Esophagus muscularis mucosa (tissue), 4 donors: ENCODE measurements at regions not wholly inside any gene's neighbourhood (a gene's known extent, or its start where the extent isn't known, plus 50 kb on each side); places are given as distances from the start of the nearest gene placed in this dataset.

ENCODE experiments used
- DNase-seq: peaks from one replicate; pipeline ENCODE4 v3.0.0-alpha.2; 2017; ENCODE audit errors: extremely low spot score
- H3K27ac ChIP-seq, 4 donors: fragments of 200-600 bp; sonication (generic); replicated peaks in 1 of 4; 1 replicate in 3 of 4; 2 replicates in 1 of 4; pipeline ENCODE4 v1.5.1; 2016 to 2019; ENCODE audit warnings: mild to moderate bottlenecking in 1 of 4
- H3K27me3 ChIP-seq, 4 donors: fragments of 200-600 bp; sonication (generic); one replicate each; pipeline versions ENCODE4 v1.5.1 to v1.6.0; 2016 to 2019
- H3K36me3 ChIP-seq, 4 donors: fragments of 200-600 bp; sonication (generic); one replicate each; pipeline ENCODE4 v1.5.1; 2016 to 2019
- H3K4me1 ChIP-seq, 4 donors: fragments of 200-600 bp; sonication (generic); one replicate each; pipeline ENCODE4 v1.5.1; 2016 to 2019
- H3K4me3 ChIP-seq, 4 donors: fragments of 200-600 bp; sonication (generic); 1 replicate in 2 of 4; 2 replicates in 2 of 4; pipeline ENCODE4 v1.5.1; 2016 to 2019; ENCODE audit warnings: mild to moderate bottlenecking in 4 of 4, moderate library complexity in 1 of 4
- H3K9me3 ChIP-seq, 4 donors: fragments of 200-600 bp; sonication (generic); 1 replicate in 3 of 4; 2 replicates in 1 of 4; pipeline ENCODE4 v1.5.1; 2016 to 2019
- EP300 ChIP-seq: sonication (generic); formaldehyde crosslinking; IDR thresholded peaks from one replicate; pipeline ENCODE4 v1.6.1; 2017; ENCODE audit warnings: antibody characterized with exemption
- POLR2A ChIP-seq: fragments of 450-650 bp; IDR thresholded peaks from one replicate; pipeline ENCODE4 v1.6.1; 2017; ENCODE audit warnings: antibody characterized with exemption, moderate library complexity, mild to moderate bottlenecking, low read depth
- POLR2AphosphoS5 ChIP-seq, 2 donors: sonication (generic); formaldehyde crosslinking; IDR thresholded peaks; one replicate each; pipeline ENCODE4 v1.6.1; 2017; ENCODE audit warnings: antibody characterized with exemption in 2 of 2
- WGBS: methylation state at CpG from one replicate; pipeline ENCODE4 v1.1.5; 2018; 5-methylcytosine and 5-hydroxymethylcytosine counted together
- intact Hi-C: fragments of 100-400 bp; cut with DNase I; formaldehyde crosslinking; loops from one replicate; pipeline ENCODE4 v1.15.1; 2023
- TF ChIP-seq, protein P1 (sequence below), 3 experiments: fragments of 200-600 bp in 2 of 3; fragments of 450-650 bp in 1 of 3; sonication (generic) in 2 of 3; IDR thresholded peaks; one replicate each; pipeline ENCODE4 v1.5.1; 2017 to 2019; ENCODE audit warnings: antibody characterized with exemption in 3 of 3, mild to moderate bottlenecking in 2 of 3, moderate library complexity in 1 of 3

GRCh38 chr9:91043056-91043810 is 241.6 kb downstream of the SYK start:
- Histone ChIP-seq H3K36me3 (no peaks in the 10 kb centered on the region), H3K27ac (no peak overlapping the region), H3K9me3 (no peaks in the 10 kb centered on the region), H3K4me3 (no peak overlapping the region), H3K4me1 (peaks cover 3 to 9% (median 8%) of the 10 kb centered on the region in 4 donors), H3K27me3 (peaks cover 0 to 13% (median 0%) of the 10 kb centered on the region in 4 donors)
- DNase-seq = peak; percentile 72
- 93% methylated on average over 18 of the region's 18 CpGs for WGBS
- intact Hi-C loops = no loop called here
- no peak for TF ChIP-seq EP300
- TF ChIP-seq POLR2A = no peak
- TF ChIP-seq, protein P1, sequence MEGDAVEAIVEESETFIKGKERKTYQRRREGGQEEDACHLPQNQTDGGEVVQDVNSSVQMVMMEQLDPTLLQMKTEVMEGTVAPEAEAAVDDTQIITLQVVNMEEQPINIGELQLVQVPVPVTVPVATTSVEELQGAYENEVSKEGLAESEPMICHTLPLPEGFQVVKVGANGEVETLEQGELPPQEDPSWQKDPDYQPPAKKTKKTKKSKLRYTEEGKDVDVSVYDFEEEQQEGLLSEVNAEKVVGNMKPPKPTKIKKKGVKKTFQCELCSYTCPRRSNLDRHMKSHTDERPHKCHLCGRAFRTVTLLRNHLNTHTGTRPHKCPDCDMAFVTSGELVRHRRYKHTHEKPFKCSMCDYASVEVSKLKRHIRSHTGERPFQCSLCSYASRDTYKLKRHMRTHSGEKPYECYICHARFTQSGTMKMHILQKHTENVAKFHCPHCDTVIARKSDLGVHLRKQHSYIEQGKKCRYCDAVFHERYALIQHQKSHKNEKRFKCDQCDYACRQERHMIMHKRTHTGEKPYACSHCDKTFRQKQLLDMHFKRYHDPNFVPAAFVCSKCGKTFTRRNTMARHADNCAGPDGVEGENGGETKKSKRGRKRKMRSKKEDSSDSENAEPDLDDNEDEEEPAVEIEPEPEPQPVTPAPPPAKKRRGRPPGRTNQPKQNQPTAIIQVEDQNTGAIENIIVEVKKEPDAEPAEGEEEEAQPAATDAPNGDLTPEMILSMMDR (IDR thresholded peaks at IDR 0.05) = no peak
- TF ChIP-seq POLR2AphosphoS5 (IDR thresholded peaks at IDR 0.05) = no peak

- no peak overlapping the region for H3K27ac ChIP-seq
- 98% methylated on average over 5 of the region's 5 CpGs for WGBS
- intact Hi-C loops = no loop called here
Measured at GRCh38 chr9:91043811-91044175, 242.2 kb downstream of the SYK start.

DNA sequence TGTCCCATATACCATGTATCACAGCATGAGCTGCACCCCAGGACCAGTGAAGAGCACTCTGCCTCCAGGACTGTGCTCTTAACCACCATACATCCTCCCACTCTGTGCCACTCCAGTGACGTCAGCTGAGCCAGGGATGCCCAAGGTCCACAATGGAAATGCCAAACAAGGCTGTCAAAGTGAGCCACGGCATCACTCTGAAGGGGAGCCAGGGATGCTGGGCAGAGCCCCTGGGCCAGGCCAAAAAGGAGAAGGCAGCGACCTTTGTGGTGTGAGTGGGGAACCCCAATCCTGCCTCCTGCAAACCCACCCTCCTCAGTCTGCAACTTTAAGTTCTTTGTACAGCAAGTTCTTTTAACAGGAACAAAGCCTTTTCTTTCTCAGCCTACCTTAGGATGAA is 242.7 kb downstream of the SYK start:
- intact Hi-C loops = no loop called here
- 82% methylated on average over 3 of the region's 3 CpGs for WGBS

More at GRCh38 chr9:91043811-91044175, 242.2 kb downstream of the SYK start:
- no peaks in the 10 kb centered on the region for H3K9me3 ChIP-seq
- DNase-seq = no peak
- H3K36me3 ChIP-seq = no peaks in the 10 kb centered on the region
- H3K27me3 ChIP-seq = peaks cover 0 to 13% (median 0%) of the 10 kb centered on the region in 4 donors
- TF ChIP-seq POLR2AphosphoS5 (IDR thresholded peaks at IDR 0.05) (no peak), EP300 (no peak), POLR2A (no peak)
- TF ChIP-seq, protein P1 (IDR thresholded peaks at IDR 0.05) = no peak
- H3K4me3 ChIP-seq = no peak overlapping the region
- peaks cover 0 to 3% (median 2%) of the 10 kb centered on the region in 4 donors for H3K4me1 ChIP-seq

DNA sequence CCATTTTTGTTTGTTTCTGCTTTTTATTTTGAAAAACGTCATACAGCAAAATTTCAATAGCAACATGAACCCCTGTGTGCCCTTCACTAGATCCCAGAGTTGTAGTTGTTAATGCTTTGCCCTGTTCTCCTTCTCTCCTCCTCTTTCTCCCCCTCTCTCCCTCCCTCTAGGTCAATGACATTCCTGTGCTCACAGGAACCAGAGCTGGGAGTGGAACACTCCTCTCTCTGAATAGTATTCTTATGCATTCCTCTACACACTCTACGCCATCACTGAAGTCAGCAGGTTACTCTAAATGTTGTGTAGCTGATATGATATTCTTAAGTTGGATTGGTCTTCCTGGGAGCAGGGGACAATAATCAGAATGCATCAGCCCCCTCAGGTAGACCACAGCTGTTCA is 243.4 kb downstream of the SYK start:
- WGBS = 87% methylated on average over 2 of the region's 2 CpGs
- Histone ChIP-seq H3K4me1 (no peaks in the 10 kb centered on the region), H3K27me3 (peaks cover 0 to 13% (median 0%) of the 10 kb centered on the region in 4 donors), H3K36me3 (no peaks in the 10 kb centered on the region), H3K9me3 (no peaks in the 10 kb centered on the region), H3K27ac (no peak overlapping the region), H3K4me3 (no peak overlapping the region)
- intact Hi-C loops = no loop called here
- DNase-seq = peak; percentile 45
- TF ChIP-seq, protein P1 (IDR thresholded peaks at IDR 0.05) = no peak
- no peak for TF ChIP-seq EP300
- TF ChIP-seq POLR2A = no peak
- no peak for TF ChIP-seq POLR2AphosphoS5 (IDR thresholded peaks at IDR 0.05)

More for the DNA sequence above, 242.7 kb downstream of the SYK start:
- no peak for DNase-seq
- Histone ChIP-seq H3K4me1 (no peaks in the 10 kb centered on the region), H3K9me3 (no peaks in the 10 kb centered on the region), H3K27ac (no peak overlapping the region), H3K27me3 (peaks cover 0 to 13% (median 0%) of the 10 kb centered on the region in 4 donors), H3K36me3 (no peaks in the 10 kb centered on the region), H3K4me3 (no peak overlapping the region)
- TF ChIP-seq, protein P1 (IDR thresholded peaks at IDR 0.05) = no peak
- TF ChIP-seq EP300 (no peak), POLR2AphosphoS5 (IDR thresholded peaks at IDR 0.05) (no peak), POLR2A (no peak)
